Stimulated activated naive CD4-positive, alpha-beta T cell treated with Interleukin-2 at 50 U/mL for 16 hours (primary cell): ENCODE measurements at regions not wholly inside any gene's neighbourhood (a gene's known extent, or its start where the extent isn't known, plus 50 kb on each side); places are given as distances from the start of the nearest gene placed in this dataset.
"Not testable (repeated sequence)": the region's sequence is repeated elsewhere in the genome, so short reads cannot be mapped to it uniquely, and the experiment has no call there.

Source experiments
- DNase-seq: peaks from one replicate; lab custom pipeline; 2025; lab: John Stamatoyannopoulos, UW

- DNase-seq: no peak
Measured at GRCh38 chr9:85487872-85488271, 253.9 kb downstream of the AGTPBP1 start.

DNA sequence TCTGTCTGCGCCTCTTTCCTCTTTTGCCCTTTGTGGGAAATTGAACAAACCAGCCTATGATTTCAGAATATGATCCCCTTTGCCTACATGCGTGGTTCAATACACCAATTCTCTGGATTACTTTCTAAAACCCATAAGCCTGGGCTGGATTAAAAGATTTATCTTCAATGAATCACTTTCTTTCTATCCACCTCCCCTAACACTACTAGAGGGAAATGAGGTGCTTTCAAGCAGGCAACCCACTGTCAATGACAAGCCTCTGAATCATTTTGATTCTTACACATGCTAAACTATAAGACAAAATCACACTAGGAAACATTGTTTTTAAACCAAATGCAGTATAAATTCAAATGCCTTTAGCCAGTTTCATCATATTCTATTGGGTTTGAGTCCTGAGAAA is 257.5 kb downstream of the AGTPBP1 start:
- no peak for DNase-seq

DNA sequence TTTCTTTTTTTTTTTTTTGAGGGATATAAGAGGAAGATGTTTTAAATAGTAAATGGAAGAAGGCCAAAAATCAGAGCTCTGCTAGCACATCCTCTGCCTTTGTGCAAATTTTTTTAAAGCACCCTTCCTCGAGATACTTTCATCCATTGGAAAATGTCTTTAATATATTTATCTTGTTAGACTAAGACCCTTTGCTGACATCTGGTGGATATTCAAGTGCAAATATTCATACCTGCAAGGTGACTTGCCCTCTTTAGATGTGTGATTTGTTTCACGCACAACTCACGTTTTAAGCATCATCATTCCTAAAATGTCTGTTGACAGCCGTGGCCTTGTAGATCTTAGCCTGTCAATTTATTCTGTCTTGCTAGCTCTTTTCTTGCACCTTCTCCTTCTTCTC is 258.5 kb downstream of the AGTPBP1 start:
- no peak for DNase-seq

- DNase-seq: no peak
Measured at GRCh38 chr9:85479305-85479704, 262.4 kb downstream of the AGTPBP1 start.

- DNase-seq: no peak
Measured at GRCh38 chr9:85478847-85479246, 262.9 kb downstream of the AGTPBP1 start.

GRCh38 chr9:85474896-85475295 is 266.9 kb downstream of the AGTPBP1 start:
- not testable (repeated sequence) for DNase-seq

GRCh38 chr9:85471791-85472190 is 270.0 kb downstream of the AGTPBP1 start:
- DNase-seq: no peak

DNA sequence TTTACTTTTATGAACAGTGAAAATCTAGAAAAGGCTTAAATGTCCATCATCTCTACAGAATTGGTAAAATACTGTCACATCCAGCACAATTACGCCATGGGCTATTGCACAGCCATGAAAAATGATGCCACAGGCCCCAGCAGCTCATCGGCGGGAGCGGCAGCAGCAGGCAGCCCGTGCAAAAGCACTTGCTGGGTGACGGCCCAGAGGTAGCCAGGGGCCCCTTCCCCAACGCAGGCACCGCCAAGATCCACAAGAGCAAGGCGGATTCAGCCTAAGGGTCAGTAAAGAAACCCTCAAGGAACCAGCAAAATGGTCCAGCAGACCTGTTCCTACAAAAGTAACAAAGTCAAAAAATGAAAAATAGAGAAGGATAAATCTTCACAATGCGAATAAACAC is 272.7 kb downstream of the AGTPBP1 start:
- no peak for DNase-seq

DNA sequence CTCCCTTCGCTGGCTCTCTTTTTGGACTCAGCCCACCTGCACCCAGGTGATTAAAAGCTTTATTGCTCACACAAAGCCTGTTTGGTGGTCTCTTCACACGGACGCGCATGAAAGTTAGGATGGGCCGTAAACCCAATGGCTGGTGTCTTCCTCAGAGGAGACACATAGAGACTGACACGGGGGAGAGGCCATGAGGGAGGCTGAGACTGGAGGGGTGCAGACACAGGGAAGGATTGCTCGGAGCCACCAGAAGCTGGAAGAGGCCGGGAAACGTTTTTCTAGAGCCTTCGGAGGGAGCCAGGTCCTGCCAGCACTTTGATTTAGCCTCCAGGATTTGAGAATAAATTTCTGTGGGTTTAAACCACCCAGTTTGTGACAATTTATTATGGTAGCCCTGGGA is 274.9 kb downstream of the AGTPBP1 start:
- DNase-seq: no peak

GRCh38 chr9:85458114-85458864 is 283.5 kb downstream of the AGTPBP1 start:
- DNase-seq: not testable (repeated sequence)

GRCh38 chr9:85453850-85454249 is 287.9 kb downstream of the AGTPBP1 start:
- no peak for DNase-seq

DNA sequence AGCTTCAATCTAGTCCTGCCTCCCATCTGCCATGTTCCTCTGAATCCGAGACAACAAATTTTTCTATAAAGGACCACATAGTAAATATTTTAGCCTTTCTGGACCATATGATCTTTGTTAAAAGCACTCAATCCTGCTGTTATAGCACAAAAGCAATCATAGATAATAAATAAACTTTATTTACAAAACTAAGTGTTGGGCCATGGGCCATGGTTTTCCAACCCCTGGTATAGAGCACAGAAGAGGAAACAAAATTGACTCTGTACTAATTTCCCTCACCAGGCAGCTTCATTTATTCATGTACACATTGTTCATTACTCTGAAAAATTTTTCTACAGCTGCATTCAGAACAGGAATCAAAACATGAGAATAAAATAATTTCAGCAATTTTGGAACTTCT is 288.9 kb downstream of the AGTPBP1 start:
- DNase-seq: no peak

DNA sequence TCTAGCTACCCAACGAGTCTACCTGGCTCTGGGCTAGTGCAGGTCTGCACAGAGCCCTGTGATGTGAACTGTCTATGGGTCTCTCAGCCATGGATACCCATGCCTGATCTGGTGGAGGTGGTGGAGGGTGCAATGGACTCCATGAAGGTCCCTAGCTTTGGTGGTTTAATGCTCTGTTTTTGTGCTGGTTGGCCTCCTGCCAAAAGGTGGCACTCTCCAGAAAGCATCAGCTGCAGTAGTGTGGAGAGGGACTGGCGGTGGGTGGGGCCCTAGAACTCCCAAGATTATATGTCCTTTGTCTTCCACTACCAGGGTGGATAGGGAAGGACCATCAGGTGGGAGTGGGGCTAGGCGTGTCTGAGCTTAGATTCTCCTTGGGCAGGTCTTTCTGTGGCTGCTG is 290.1 kb downstream of the AGTPBP1 start:
- no peak for DNase-seq

GRCh38 chr9:85445887-85446286 is 295.9 kb downstream of the AGTPBP1 start:
- no peak for DNase-seq

DNA sequence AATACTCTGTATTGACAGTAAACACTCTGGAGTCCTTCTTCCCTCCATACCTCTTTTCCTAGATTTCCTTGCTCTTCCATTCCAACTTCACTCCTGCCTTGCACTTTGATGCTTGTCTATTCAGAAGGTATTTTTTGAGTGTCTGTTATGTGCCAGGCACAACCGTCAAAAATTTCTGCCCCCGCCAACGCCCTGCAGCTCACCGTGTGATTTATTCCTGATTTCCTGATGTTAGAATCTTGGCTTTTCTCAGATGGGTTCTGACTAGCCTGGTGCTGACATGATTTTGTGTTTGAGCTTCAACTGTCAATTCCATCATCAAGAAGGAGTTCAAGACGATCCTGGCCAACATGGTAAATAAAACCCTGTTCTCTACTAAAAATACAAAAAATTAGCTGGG is 297.5 kb downstream of the AGTPBP1 start:
- no peak for DNase-seq

DNA sequence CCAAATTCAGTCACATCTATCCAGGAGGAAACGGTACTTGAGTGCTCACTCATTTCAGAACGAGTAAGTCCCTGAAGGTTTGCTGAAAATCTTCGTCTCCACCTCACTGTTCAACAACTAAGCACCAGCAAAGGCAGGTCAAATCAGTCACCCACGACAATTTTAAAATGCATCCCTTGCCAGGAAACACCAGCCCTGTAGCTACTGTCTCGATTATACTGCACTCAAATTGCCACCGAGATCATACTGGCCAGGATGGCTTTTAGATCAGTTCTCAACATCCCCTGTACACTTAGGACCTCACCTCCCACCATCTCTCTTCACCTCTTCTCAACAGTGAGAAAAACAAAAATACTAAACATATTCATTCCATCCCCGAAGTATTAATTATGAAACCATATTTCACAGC is 298.6 kb downstream of the AGTPBP1 start:
- no peak for DNase-seq

GRCh38 chr9:85439791-85440190 is 302.0 kb downstream of the AGTPBP1 start:
- DNase-seq: no peak

DNA sequence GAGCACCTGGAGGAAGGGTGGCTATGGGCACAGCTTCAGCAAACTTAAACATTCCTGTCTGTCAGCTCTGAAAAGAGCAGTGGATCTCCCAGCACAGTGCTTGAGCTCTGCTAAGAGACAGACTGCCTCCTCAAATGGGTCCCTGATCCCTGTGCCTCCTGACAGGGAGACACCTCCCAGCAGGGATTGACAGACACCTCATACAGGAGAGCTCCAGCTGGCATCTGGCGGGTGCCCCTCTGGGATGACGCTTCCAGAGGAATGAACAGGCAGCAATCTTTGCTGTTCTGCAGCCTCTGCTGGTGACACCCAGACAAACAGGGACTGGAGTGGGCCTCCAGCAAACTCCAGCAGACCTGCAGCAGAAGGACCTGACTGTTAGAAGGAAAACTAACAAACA is 307.8 kb downstream of the AGTPBP1 start:
- DNase-seq: not testable (repeated sequence)

DNA sequence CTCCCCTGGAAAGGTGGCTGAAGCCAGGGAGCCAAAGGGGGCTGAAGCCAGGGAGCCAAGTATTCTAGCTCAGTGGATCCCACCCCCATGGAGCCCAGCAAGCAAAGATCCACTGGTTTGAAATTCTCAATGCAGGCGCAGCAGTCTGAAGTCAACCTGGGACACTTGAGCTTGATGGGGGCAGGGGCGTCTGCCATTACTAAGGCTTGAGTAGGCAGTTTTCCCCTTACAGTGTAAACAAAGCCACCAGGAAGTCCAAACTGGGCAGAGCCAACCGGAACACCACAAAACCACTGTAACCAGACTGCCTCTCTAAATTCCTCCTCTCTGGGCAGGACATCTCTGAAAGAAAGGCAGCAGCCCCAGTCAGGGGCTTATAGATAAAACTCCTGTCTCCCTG is 308.2 kb downstream of the AGTPBP1 start:
- not testable (repeated sequence) for DNase-seq

GRCh38 chr9:85433046-85433445 is 308.7 kb downstream of the AGTPBP1 start:
- DNase-seq: no peak

DNA sequence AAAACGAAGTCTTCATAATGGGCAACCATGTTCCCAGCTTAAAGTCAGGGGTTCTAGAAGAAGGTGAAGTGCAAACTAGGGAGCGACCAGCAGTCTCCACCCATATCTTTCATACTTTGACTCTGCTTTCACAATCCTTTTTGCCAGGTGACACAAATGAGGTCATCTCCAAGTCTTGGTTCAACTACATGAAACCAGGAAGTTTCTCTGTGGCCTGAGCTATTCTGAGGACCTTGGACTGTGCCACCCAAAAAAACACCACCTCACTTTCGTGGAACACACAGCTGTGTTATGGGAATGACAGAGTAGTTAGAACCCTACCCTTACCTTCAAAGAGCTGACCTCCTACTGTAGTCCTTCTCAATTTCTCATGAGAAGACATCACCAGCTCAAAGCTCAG is 309.2 kb downstream of the AGTPBP1 start:
- no peak for DNase-seq

- DNase-seq: no peak
Measured at GRCh38 chr9:85431339-85432102, 310.2 kb downstream of the AGTPBP1 start.

DNA sequence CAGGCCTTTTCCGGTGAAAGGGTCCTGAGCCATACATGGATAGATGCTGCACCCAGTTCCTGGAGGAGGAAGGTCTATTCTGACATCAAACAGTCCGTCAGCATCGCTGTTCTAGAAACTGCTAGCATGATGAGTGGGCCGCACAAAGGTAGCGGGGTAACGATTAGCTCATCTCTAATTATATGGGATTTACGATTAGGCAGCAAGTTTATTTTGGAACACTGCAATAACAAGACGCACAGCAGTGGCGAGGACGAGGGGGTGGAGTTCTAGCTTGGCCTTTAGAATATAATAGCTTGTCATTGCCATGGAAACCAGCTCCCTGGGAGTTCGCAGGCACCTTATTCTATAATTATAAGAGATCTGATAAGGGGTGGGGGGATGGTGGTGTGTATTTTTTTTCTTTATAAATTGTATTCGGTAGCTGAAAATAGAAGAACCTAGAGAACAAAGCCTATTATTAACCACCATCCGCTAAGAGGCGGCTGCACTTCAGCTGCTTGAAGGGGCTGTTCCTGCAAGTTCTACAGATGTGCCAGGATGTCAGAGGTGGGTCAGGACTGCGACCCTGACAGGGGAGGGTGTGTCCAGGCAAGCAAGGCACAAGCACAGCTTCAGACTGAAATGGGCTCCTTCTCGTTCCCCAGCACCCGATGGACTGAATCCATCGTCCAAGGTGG is 311.0 kb downstream of the AGTPBP1 start:
- DNase-seq: no peak
